GM13976 (cell line): ENCODE measurements at regions not wholly inside any gene's neighbourhood (a gene's known extent, or its start where the extent isn't known, plus 50 kb on each side); places are given as distances from the start of the nearest gene placed in this dataset.
A peak's percentile ranks its signal among the peaks of the same experiment; 100 is the strongest.
"Not testable (repeated sequence)": the region's sequence is repeated elsewhere in the genome, so short reads cannot be mapped to it uniquely, and the experiment has no call there.

Experiments used
- DNase-seq: peaks from one replicate; pipeline ENCODE4 v3.0.0; 2012; ENCODE audit warnings: low spot score
- in situ Hi-C: fragments of 300-500 bp; cut with MboI; formaldehyde crosslinking; loops from one replicate; pipeline ENCODE4 v1.12.0; 2022; ENCODE audit warnings: low sequenced_read_pairs, mixed read lengths, inconsistent platforms; ENCODE audit not compliant: unreplicated experiment
- TF ChIP-seq, protein P1 (sequence below): IDR thresholded peaks from 2 replicates; pipeline ENCODE4 v1.5.1; 2012; ENCODE audit warnings: borderline replicate concordance, mild to moderate bottlenecking; ENCODE audit not compliant: insufficient read depth; ENCODE audit errors: extremely low read depth, missing control alignments, control extremely low read depth

DNA sequence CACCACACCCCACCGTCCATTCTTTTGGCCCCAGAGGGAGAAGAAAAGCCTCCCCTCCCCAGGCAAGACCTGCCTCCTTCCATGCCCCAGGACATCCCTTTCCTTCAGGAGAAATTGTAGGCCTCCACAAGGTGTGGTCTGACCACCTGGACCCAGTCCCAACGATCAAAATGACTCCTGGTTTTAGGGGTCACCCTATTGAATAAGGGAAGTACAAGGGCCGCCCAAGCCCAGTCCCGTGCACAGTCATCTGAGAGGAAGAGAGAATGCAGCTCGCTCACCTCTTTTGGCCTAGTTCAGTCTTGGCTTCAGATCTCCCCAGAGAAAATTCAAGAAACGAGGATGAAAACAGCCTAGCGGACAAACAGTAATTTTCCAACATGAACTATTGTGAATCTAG is 249.1 kb downstream of the UACA start:
- TF ChIP-seq, protein P1, sequence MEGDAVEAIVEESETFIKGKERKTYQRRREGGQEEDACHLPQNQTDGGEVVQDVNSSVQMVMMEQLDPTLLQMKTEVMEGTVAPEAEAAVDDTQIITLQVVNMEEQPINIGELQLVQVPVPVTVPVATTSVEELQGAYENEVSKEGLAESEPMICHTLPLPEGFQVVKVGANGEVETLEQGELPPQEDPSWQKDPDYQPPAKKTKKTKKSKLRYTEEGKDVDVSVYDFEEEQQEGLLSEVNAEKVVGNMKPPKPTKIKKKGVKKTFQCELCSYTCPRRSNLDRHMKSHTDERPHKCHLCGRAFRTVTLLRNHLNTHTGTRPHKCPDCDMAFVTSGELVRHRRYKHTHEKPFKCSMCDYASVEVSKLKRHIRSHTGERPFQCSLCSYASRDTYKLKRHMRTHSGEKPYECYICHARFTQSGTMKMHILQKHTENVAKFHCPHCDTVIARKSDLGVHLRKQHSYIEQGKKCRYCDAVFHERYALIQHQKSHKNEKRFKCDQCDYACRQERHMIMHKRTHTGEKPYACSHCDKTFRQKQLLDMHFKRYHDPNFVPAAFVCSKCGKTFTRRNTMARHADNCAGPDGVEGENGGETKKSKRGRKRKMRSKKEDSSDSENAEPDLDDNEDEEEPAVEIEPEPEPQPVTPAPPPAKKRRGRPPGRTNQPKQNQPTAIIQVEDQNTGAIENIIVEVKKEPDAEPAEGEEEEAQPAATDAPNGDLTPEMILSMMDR, result no peak

DNA sequence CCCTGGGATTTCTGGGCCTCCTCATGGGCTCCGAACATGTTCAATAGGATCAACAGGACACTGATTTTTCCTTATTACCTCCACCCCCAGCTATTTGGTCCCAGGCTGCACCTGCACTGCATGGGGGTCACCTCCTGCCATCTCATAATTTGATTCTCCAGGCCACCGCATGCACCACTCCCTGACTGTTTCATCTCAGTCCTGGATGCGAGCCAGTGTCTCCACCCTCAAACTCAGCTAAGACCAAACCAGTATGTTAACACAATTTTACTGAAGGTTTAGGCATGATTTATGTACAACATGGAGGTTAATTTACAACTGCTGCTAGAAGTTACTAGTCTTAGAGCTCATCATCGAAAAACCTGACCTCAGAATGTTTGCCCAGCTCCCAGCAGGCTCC is 249.5 kb downstream of the UACA start:
- in situ Hi-C loops, result no loop called here
- TF ChIP-seq, protein P1, result no peak

More for the DNA sequence above, 249.1 kb downstream of the UACA start:
- in situ Hi-C loops, result no loop called here
- no peak for DNase-seq

DNA sequence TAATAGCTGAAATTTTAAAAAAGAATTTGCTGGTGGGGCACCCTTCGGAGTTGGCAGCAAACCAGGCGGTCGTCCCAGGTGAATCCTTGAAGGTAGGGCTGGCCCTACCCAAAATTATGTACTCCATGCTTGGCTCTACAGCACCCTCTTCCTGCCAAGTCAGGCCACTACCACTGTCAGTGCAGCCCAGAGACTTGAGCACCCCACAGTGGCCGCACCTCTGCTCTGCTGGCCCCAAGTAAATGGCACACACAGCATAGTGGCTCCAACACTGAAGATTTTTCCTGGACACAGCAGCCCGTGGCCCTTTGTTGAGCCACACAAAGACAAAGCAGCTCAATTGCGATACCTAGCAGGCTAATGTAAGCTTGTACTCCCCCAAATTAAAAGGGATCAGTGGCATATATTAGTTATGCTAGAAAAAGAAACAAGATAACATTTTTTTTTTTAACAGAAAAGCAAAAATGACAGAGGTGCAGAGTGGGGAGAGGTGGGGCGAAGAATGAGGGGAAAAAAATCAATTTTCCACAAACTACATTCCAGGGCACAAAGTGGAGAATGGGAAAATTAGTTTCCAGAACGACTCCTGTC is 250.5 kb downstream of the UACA start:
- DNase-seq, result peak; percentile 83
- TF ChIP-seq, protein P1, result peak; percentile 96
- in situ Hi-C loops, result no loop called here

More for the DNA sequence above, 249.5 kb downstream of the UACA start:
- DNase-seq, result no peak

DNA sequence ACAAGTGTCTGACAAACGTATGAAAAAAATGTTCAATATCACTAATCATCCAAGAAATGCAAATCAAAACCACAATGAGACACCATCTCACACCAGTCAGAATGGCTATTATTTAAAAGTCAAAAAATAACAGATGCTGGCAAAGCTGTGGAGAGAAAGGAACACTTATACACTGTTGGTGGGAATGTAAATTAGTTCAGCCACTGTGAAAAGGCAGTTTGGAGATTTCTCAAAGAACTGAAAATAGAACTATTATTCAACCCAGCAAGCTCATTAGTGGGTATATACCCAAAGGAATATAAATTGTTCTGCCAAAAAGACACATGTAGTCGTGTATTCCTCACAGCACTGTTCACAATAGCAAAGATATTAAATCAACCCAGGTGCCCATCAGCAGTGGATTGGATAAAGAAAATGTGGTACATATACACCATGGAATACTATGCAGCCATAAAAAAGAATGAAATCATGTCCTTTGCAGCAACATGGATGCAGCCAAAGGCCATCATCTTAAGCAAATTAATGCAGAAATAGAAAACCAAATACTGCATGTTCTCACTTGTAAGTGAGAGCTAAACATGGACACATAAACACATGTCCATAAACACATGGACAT is 251.3 kb downstream of the UACA start:
- in situ Hi-C loops, DNase-seq: not testable (repeated sequence)

DNA sequence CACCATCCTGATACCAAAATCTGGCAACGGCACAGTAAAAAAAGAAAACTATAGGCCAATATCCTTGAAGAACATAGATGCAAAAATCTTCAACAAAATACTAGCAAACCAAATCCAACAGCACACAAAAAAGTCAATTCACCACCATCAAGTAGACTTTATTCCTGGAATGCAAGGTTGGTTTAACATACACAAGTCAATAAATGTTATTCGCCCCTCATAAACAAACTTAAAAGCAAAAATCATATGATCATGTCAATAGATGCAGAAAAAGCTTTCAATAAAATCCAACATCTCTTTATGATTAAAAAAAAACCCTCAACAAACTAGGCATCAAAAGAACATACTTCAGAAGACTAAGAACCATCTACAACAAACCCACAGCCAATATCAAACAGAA is 252.9 kb downstream of the UACA start:
- TF ChIP-seq, protein P1, result no peak
- in situ Hi-C loops, result no loop called here
- no peak for DNase-seq

DNA sequence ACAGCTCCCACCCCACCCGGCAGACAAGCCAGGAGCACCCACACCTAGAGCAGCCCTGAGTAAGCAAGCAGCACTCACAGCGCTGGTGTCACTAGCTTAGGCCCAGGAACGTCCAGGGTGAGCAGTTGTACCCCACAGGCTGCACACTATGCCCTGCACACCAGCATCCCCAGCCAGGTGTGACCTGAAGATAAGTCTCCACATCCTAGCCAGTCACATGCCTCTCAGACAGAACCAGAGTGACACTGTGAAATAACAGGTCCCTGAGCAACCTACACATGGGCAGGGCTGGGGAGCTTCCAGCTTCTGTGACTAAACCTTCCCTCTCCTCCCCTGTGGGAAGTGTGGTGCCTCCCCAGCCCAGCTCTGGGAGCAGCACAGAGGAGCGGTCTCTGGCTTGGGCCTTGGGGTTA is 253.6 kb downstream of the UACA start:
- TF ChIP-seq, protein P1, result no peak
- in situ Hi-C loops, result no loop called here
- DNase-seq, result no peak

DNA sequence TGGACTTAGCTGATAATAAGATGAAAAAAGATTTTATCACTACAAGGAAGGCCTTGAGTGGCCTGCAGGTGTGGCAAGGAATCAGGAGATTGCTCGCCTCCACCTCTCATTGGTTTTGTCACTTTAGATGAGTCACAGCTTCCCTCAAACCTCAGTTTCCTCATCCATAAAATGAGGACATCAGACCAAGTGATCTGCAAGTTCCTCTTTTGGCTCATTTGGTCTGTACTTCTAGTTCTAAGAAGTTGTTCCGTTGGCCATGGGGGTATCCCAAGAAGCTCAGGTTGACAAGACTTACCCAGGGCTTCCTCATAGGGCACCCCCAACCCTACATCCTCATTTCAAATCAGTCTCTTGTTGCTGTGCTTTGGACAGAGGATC is 254.1 kb downstream of the UACA start:
- DNase-seq, result no peak
- in situ Hi-C loops, result no loop called here
- TF ChIP-seq, protein P1, result no peak
